DOHH2 (cell line): ENCODE measurements at regions not wholly inside any gene's neighbourhood (a gene's known extent, or its start where the extent isn't known, plus 50 kb on each side); places are given as distances from the start of the nearest gene placed in this dataset.

Experiments used
- H3F3A ChIP-seq: fragments of 200-600 bp; sonication (generic), shearing (Covaris generic); 2 replicates; pipeline ENCODE4 v1.6.0; 2016; ENCODE audit warnings: antibody characterized with exemption, mild to moderate bottlenecking; ENCODE audit not compliant: control insufficient read depth, insufficient read depth
- H3K27ac ChIP-seq: fragments of 200-600 bp; sonication (generic); 2 replicates; pipeline ENCODE4 v1.5.1; 2014; ENCODE audit warnings: low read depth, mild to moderate bottlenecking, low read length, moderate library complexity
- H3K27me3 ChIP-seq: fragments of 200-600 bp; sonication (generic); 2 replicates; pipeline ENCODE4 v1.6.1; 2014; ENCODE audit warnings: mild to moderate bottlenecking, low read length, mixed read lengths; ENCODE audit not compliant: control insufficient read depth
- H3K36me3 ChIP-seq: fragments of 200-600 bp; sonication (generic); 2 replicates; pipeline ENCODE4 v1.6.1; 2014; ENCODE audit warnings: mild to moderate bottlenecking, low read length, moderate library complexity, mixed read lengths; ENCODE audit not compliant: control insufficient read depth
- H3K4me1 ChIP-seq: fragments of 200-600 bp; sonication (generic); 2 replicates; pipeline ENCODE4 v1.6.1; 2014; ENCODE audit warnings: mild to moderate bottlenecking, low read length, mixed read lengths; ENCODE audit not compliant: control insufficient read depth
- H3K4me2 ChIP-seq: fragments of 200-600 bp; sonication (generic); 2 replicates; pipeline ENCODE4 v1.6.0; 2014; ENCODE audit warnings: mild to moderate bottlenecking, low read length, moderate library complexity
- H3K4me3 ChIP-seq: fragments of 200-600 bp; sonication (generic); 2 replicates; pipeline ENCODE4 v1.5.1; 2014; ENCODE audit warnings: mild to moderate bottlenecking, low read length, mixed read lengths
- H3K79me2 ChIP-seq: fragments of 200-600 bp; sonication (generic); 2 replicates; pipeline ENCODE4 v1.6.1; 2014; ENCODE audit warnings: mild to moderate bottlenecking, low read length, mixed read lengths; ENCODE audit not compliant: control insufficient read depth
- H3K9me2 ChIP-seq: fragments of 200-600 bp; sonication (generic); replicated peaks from 2 replicates; pipeline ENCODE4 v1.6.1; 2014; ENCODE audit warnings: mild to moderate bottlenecking, low read length, mixed read lengths; ENCODE audit not compliant: control insufficient read depth
- H3K9me3 ChIP-seq: fragments of 200-600 bp; sonication (generic); 2 replicates; pipeline ENCODE4 v1.6.1; 2014; ENCODE audit warnings: antibody characterized with exemption, low read length, mixed read lengths; ENCODE audit not compliant: control insufficient read depth, insufficient read depth
- H4K20me1 ChIP-seq: fragments of 200-600 bp; sonication (generic); 2 replicates; pipeline ENCODE4 v1.6.0; 2014; ENCODE audit warnings: low read depth, mild to moderate bottlenecking, antibody characterized with exemption, low read length, moderate library complexity; ENCODE audit not compliant: control insufficient read depth, insufficient read depth
- EZH2phosphoT487 ChIP-seq: fragments of 200-600 bp; sonication (generic); IDR thresholded peaks from 2 replicates; pipeline ENCODE4 v1.6.1; 2017; ENCODE audit warnings: borderline replicate concordance, mild to moderate bottlenecking, antibody characterized with exemption, low read length, moderate library complexity, mixed read lengths
- TF ChIP-seq, protein P1 (sequence below): fragments of 200-600 bp; sonication (generic); IDR thresholded peaks from one replicate; pipeline ENCODE4 v1.5.1; 2014; ENCODE audit warnings: antibody characterized with exemption, mild to moderate bottlenecking, low read depth, low read length; ENCODE audit not compliant: poor library complexity, severe bottlenecking

GRCh38 chr9:84397822-84398221, 57.3 kb upstream of the SLC28A3 start:
- Histone ChIP-seq H3K27ac (no peak overlapping the region), H3K4me3 (no peak overlapping the region)

GRCh38 chr9:84402517-84402916, 62.0 kb upstream of the SLC28A3 start:
- Histone ChIP-seq H3K4me2 (no peak overlapping the region), H3K4me3 (no peak overlapping the region), H3K4me1 (no peaks in the 10 kb centered on the region), H3K79me2 (no peaks in the 10 kb centered on the region), H3K27me3 (no peaks in the 10 kb centered on the region), H3K27ac (no peak overlapping the region), H3K9me3 (no peaks in the 10 kb centered on the region), H3K36me3 (no peaks in the 10 kb centered on the region), H3K9me2 (no peaks in the 10 kb centered on the region), H4K20me1 (no peaks in the 10 kb centered on the region), H3F3A (no peaks in the 10 kb centered on the region)
- no peak for TF ChIP-seq EZH2phosphoT487
- TF ChIP-seq, protein P1, sequence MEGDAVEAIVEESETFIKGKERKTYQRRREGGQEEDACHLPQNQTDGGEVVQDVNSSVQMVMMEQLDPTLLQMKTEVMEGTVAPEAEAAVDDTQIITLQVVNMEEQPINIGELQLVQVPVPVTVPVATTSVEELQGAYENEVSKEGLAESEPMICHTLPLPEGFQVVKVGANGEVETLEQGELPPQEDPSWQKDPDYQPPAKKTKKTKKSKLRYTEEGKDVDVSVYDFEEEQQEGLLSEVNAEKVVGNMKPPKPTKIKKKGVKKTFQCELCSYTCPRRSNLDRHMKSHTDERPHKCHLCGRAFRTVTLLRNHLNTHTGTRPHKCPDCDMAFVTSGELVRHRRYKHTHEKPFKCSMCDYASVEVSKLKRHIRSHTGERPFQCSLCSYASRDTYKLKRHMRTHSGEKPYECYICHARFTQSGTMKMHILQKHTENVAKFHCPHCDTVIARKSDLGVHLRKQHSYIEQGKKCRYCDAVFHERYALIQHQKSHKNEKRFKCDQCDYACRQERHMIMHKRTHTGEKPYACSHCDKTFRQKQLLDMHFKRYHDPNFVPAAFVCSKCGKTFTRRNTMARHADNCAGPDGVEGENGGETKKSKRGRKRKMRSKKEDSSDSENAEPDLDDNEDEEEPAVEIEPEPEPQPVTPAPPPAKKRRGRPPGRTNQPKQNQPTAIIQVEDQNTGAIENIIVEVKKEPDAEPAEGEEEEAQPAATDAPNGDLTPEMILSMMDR, result no peak

More at GRCh38 chr9:84397822-84398221, 57.3 kb upstream of the SLC28A3 start:
- Histone ChIP-seq H3K9me2 (no peaks in the 10 kb centered on the region), H3K4me2 (no peak overlapping the region), H3F3A (no peaks in the 10 kb centered on the region), H3K27me3 (no peaks in the 10 kb centered on the region), H3K4me1 (no peaks in the 10 kb centered on the region), H3K79me2 (no peaks in the 10 kb centered on the region), H3K36me3 (no peaks in the 10 kb centered on the region), H3K9me3 (no peaks in the 10 kb centered on the region), H4K20me1 (no peaks in the 10 kb centered on the region)
- TF ChIP-seq, protein P1, result no peak
- no peak for TF ChIP-seq EZH2phosphoT487

DNA sequence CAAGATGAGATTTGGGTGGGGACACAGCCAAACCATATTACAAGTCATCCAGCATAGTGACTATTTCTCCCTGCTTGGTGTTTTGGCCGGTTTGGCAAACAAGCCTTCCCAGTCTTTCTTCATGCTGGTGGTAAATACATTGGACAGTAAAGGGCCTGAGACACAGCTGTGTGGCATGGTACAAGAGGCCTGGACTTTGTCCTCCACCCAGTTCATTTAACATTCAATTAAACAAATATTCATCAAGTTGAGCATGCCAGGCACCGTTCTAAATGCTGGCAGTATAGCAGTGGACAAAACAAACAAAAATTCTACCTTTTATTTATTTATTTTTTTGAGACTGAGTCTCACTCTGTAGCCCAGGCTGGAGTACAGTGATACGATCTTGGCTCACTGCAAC, 62.7 kb upstream of the SLC28A3 start:
- TF ChIP-seq EZH2phosphoT487, result no peak
- TF ChIP-seq, protein P1, result no peak
- no peaks in the 10 kb centered on the region for H4K20me1 ChIP-seq

More for the DNA sequence above, 62.7 kb upstream of the SLC28A3 start:
- no peak overlapping the region for H3K4me2 ChIP-seq
- H3F3A ChIP-seq, result no peaks in the 10 kb centered on the region
- no peak overlapping the region for H3K4me3 ChIP-seq
- H3K27me3 ChIP-seq, result no peaks in the 10 kb centered on the region
- H3K4me1 ChIP-seq, result no peaks in the 10 kb centered on the region
- no peak overlapping the region for H3K27ac ChIP-seq
- H3K9me3 ChIP-seq, result no peaks in the 10 kb centered on the region
- no peaks in the 10 kb centered on the region for H3K9me2 ChIP-seq
- H3K79me2 ChIP-seq, result no peaks in the 10 kb centered on the region
- no peaks in the 10 kb centered on the region for H3K36me3 ChIP-seq
